SH-SY5Y (cell line): ENCODE measurements at regions not wholly inside any gene's neighbourhood (a gene's known extent, or its start where the extent isn't known, plus 50 kb on each side); places are given as distances from the start of the nearest gene placed in this dataset.

Source experiments
- GATA2 ChIP-seq: IDR thresholded peaks from 2 replicates; pipeline ENCODE4 v1.6.1; 2011; ENCODE audit warnings: mild to moderate bottlenecking, low read depth, low read length
- GATA3 ChIP-seq: IDR thresholded peaks from 2 replicates; pipeline ENCODE4 v1.6.1; 2011; ENCODE audit warnings: low read depth, mild to moderate bottlenecking, low read length, moderate library complexity

- TF ChIP-seq GATA2 (no peak), GATA3 (no peak)
These were observed 238.9 kb downstream of the MAFB start for GRCh38 chr20:40449974-40450616.
